HFFc6 (cell line): ENCODE measurements at regions not wholly inside any gene's neighbourhood (a gene's known extent, or its start where the extent isn't known, plus 50 kb on each side); places are given as distances from the start of the nearest gene placed in this dataset.
"Not testable (repeated sequence)": the region's sequence is repeated elsewhere in the genome, so short reads cannot be mapped to it uniquely, and the experiment has no call there.

ENCODE experiments used
- DNase-seq: peaks from one replicate; pipeline ENCODE4 v3.0.0-alpha.2; 2018
- H3K27ac Mint-ChIP-seq: 2 replicates; pipeline ENCODE4 v1.8.0; 2020; ENCODE audit warnings: mild to moderate bottlenecking, mixed read lengths
- H3K27me3 Mint-ChIP-seq: 2 replicates; pipeline ENCODE4 v1.8.0; 2021; ENCODE audit warnings: mild to moderate bottlenecking, moderate library complexity, mixed read lengths; ENCODE audit not compliant: insufficient read depth
- H3K36me3 Mint-ChIP-seq: 2 replicates; pipeline ENCODE4 v1.8.0; 2021; ENCODE audit warnings: low read depth, mixed read lengths
- H3K4me1 Mint-ChIP-seq: 2 replicates; pipeline ENCODE4 v1.8.0; 2020; ENCODE audit warnings: low read depth, mixed read lengths
- H3K4me3 Mint-ChIP-seq: 2 replicates; pipeline ENCODE4 v1.8.0; 2020; ENCODE audit warnings: mild to moderate bottlenecking, moderate library complexity, mixed read lengths
- H3K9me3 Mint-ChIP-seq: 2 replicates; pipeline ENCODE4 v1.8.0; 2020; ENCODE audit warnings: mild to moderate bottlenecking, mixed read lengths
- CTCF ChIP-seq: fragments of 200-600 bp; sonication (generic); IDR thresholded peaks from 2 replicates; pipeline ENCODE4 v1.5.0; 2021; ENCODE audit warnings: antibody characterized with exemption, mild to moderate bottlenecking

GRCh38 chr5:51691538-51692079 is 308.4 kb downstream of the ISL1 start:
- no peaks in the 10 kb centered on the region; the same call in 1 of the 2 replicates for H3K27me3 Mint-ChIP-seq
- H3K4me3 Mint-ChIP-seq: no peak overlapping the region
- H3K27ac Mint-ChIP-seq: no peak overlapping the region
- no peak for TF ChIP-seq CTCF
- no peaks in the 10 kb centered on the region for H3K4me1 Mint-ChIP-seq
- no peak for DNase-seq
- H3K36me3 Mint-ChIP-seq: no peaks in the 10 kb centered on the region
- H3K9me3 Mint-ChIP-seq: peaks cover 4% of the 10 kb centered on the region; the same call in 1 of the 2 replicates

- Mint-ChIP-seq H3K27ac (no peak overlapping the region), H3K4me1 (no peaks in the 10 kb centered on the region), H3K27me3 (peaks cover 1% of the 10 kb centered on the region; the same call in 1 of the 2 replicates), H3K4me3 (no peak overlapping the region), H3K36me3 (no peaks in the 10 kb centered on the region), H3K9me3 (peaks cover 4% of the 10 kb centered on the region; the same call in 1 of the 2 replicates)
- TF ChIP-seq CTCF: no peak
- DNase-seq: no peak
These were observed 311.6 kb downstream of the ISL1 start for GRCh38 chr5:51694826-51695225.

- H3K27ac Mint-ChIP-seq: no peak overlapping the region
- DNase-seq: no peak
- TF ChIP-seq CTCF: no peak
- peaks cover 12% of the 10 kb centered on the region; the same call in 1 of the 2 replicates for H3K9me3 Mint-ChIP-seq
- no peaks in the 10 kb centered on the region for H3K36me3 Mint-ChIP-seq
- H3K4me1 Mint-ChIP-seq: no peaks in the 10 kb centered on the region
- peaks cover 1% of the 10 kb centered on the region; the same call in 1 of the 2 replicates for H3K27me3 Mint-ChIP-seq
- H3K4me3 Mint-ChIP-seq: no peak overlapping the region
These were observed 312.9 kb downstream of the ISL1 start for GRCh38 chr5:51696122-51696521.

GRCh38 chr5:51702046-51702445 is 318.8 kb downstream of the ISL1 start:
- not testable (repeated sequence) for H3K4me1 Mint-ChIP-seq

GRCh38 chr5:51712201-51712600 is 329.0 kb downstream of the ISL1 start:
- Mint-ChIP-seq H3K27ac (no peak overlapping the region), H3K9me3 (peaks cover 12% of the 10 kb centered on the region; the same call in 1 of the 2 replicates), H3K36me3 (no peaks in the 10 kb centered on the region), H3K4me3 (no peak overlapping the region), H3K27me3 (no peaks in the 10 kb centered on the region; the same call in 1 of the 2 replicates), H3K4me1 (no peaks in the 10 kb centered on the region)
- TF ChIP-seq CTCF: no peak
- no peak for DNase-seq

More at GRCh38 chr5:51702046-51702445, 318.8 kb downstream of the ISL1 start:
- H3K4me3 Mint-ChIP-seq, H3K27me3 Mint-ChIP-seq, H3K27ac Mint-ChIP-seq, DNase-seq, H3K36me3 Mint-ChIP-seq: not testable (repeated sequence)
- H3K9me3 Mint-ChIP-seq: peaks cover 11% of the 10 kb centered on the region; the same call in 1 of the 2 replicates

GRCh38 chr5:51715445-51715844 is 332.2 kb downstream of the ISL1 start:
- H3K27ac Mint-ChIP-seq: not testable (repeated sequence)

More at GRCh38 chr5:51715445-51715844, 332.2 kb downstream of the ISL1 start:
- H3K4me3 Mint-ChIP-seq, DNase-seq, H3K36me3 Mint-ChIP-seq, H3K4me1 Mint-ChIP-seq, H3K27me3 Mint-ChIP-seq, H3K9me3 Mint-ChIP-seq: not testable (repeated sequence)
